Small intestine (tissue), 7 donors: ENCODE measurements at regions not wholly inside any gene's neighbourhood (a gene's known extent, or its start where the extent isn't known, plus 50 kb on each side); places are given as distances from the start of the nearest gene placed in this dataset.
A peak's percentile ranks its signal among the peaks of the same experiment; 100 is the strongest.

Source experiments
- DNase-seq, 2 donors: peaks; one replicate each; pipeline versions ENCODE4 v3.0.0 to v3.0.0-alpha.2; 2013
- FAIRE-seq: peaks from 2 replicates; lab custom pipeline; 2012; peaks lifted over from hg19 to GRCh38; lab: Jason Lieb, UNC
- H3K27ac ChIP-seq, 3 donors: one replicate each; pipeline ENCODE4 v1.5.1; 2013; ENCODE audit warnings: low read length in 2 of 3, mild to moderate bottlenecking in 2 of 3, control low read depth in 1 of 3, inconsistent platforms in 1 of 3, low read depth in 1 of 3, moderate library complexity in 1 of 3
- H3K27me3 ChIP-seq, 3 donors: one replicate each; pipeline ENCODE4 v1.6.1; 2013; ENCODE audit warnings: low read length in 3 of 3, inconsistent platforms in 1 of 3; ENCODE audit not compliant: control insufficient read depth in 3 of 3, insufficient read depth in 3 of 3
- H3K36me3 ChIP-seq, 3 donors: one replicate each; pipeline ENCODE4 v1.6.1; 2013; ENCODE audit warnings: low read length in 3 of 3, inconsistent platforms in 1 of 3, low read depth in 1 of 3, mild to moderate bottlenecking in 1 of 3, moderate library complexity in 1 of 3; ENCODE audit not compliant: control insufficient read depth in 3 of 3, insufficient read depth in 2 of 3
- H3K4me1 ChIP-seq, 3 donors: one replicate each; pipeline ENCODE4 v1.6.1; 2013; ENCODE audit warnings: low read length in 2 of 3, inconsistent platforms in 1 of 3, low read depth in 1 of 3, mild to moderate bottlenecking in 1 of 3, moderate library complexity in 1 of 3; ENCODE audit not compliant: control insufficient read depth in 3 of 3, insufficient read depth in 2 of 3
- H3K4me3 ChIP-seq, 3 donors: one replicate each; pipeline ENCODE4 v1.5.1; 2013; ENCODE audit warnings: low read length in 3 of 3, control low read depth in 1 of 3, inconsistent platforms in 1 of 3, low read depth in 1 of 3, mild to moderate bottlenecking in 1 of 3, moderate library complexity in 1 of 3
- H3K9me3 ChIP-seq, 2 donors: one replicate each; pipeline ENCODE4 v1.6.1; 2013; ENCODE audit warnings: low read depth in 1 of 2, low read length in 1 of 2; ENCODE audit not compliant: control insufficient read depth in 2 of 2, insufficient read depth in 1 of 2
- WGBS, 3 donors: extraction: QIAGEN DNeasy Blood & Tissue Kit; methylation state at CpG; one replicate each; pipeline ENCODE4 v1.1.7; 2013; 5-methylcytosine and 5-hydroxymethylcytosine counted together
- donor health status: healthy with polysubstance abuse.
- donor health status: control.
- donor health status: control.
- donor health status: Bipolar disorder and iron deficiency.
- donor health status: healthy.

DNA sequence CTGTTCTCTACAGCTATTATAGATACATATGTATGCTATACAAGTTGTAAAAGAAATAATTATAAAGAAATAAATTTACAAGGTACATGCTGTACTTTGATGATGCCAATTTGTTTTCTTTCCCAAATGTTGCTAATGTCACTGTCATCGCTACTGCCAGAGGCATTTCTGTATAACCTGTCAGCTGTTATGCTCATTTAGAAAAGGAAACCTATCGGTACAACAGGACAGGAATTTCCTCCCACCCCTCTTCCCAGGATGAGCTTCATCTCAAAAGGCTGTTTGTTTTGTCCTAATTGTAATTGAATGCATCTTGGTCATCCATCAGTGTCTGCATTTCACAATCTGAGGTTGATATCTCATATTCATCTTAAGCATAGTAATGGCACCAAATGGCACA, 975.7 kb downstream of the TTLL7 start:
- H3K4me3 ChIP-seq: no peak overlapping the region
- FAIRE-seq (no peak), DNase-seq (no peak)
- no peak overlapping the region for H3K27ac ChIP-seq
- no peaks in the 10 kb centered on the region for H3K4me1 ChIP-seq
- H3K27me3 ChIP-seq: no peaks in the 10 kb centered on the region
- H3K36me3 ChIP-seq: no peaks in the 10 kb centered on the region
- H3K9me3 ChIP-seq: peaks cover 0 to 4% of the 10 kb centered on the region in 2 donors
- 89 to 97% (median 90%) methylated on average over 2 of the region's 2 CpGs for WGBS, 3 donors

DNA sequence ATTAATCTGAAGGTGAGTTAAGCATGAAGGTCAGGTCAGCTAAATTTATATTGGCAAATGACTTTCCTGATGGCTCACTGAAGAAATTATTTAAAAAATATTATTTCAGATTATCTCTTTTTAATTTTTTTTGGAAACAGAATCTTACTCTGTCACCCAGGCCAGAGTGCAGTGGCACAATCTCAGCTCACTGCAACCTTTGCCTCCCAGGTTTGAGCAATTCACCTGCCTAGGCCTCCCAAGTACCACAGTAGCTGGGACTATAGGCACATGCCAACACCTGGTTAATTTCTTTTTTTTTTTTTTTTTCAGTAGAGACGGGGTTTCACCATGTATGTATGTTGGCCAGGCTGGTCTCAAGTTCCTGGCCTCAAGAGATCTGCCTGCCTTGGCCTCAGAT, 976.7 kb downstream of the TTLL7 start:
- H3K4me3 ChIP-seq: no peak overlapping the region
- no peak overlapping the region for H3K27ac ChIP-seq
- no peak for FAIRE-seq
- no peaks in the 10 kb centered on the region for H3K36me3 ChIP-seq
- DNase-seq: peak in 1 of 2 donors; percentile 2
- no peaks in the 10 kb centered on the region for H3K4me1 ChIP-seq
- 29 to 83% (median 41%) methylated on average over 1 of the region's 1 CpG for WGBS, 3 donors
- H3K9me3 ChIP-seq: peaks cover 0 to 4% of the 10 kb centered on the region in 2 donors
- H3K27me3 ChIP-seq: no peaks in the 10 kb centered on the region

DNA sequence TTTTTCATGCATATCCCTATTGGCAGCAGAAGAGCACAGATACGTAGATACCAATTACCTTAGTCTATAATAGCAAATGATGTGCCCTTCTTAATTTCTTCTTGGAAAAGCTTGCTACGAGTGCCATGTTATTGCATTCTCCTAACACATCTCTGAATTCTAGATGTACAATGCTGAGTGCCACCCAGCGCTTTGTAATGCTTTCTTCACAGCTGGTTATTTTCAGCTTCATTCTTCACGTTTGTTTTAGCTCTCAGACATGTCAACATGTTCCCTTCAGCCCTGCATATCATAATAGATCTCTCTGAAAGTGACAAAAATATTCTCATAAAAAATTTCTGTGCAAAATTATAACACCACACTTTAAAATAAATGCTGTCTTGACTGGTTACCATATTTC, 981.2 kb downstream of the TTLL7 start:
- Histone ChIP-seq H3K4me3 (no peak overlapping the region), H3K4me1 (no peaks in the 10 kb centered on the region), H3K9me3 (peaks cover 0 to 4% of the 10 kb centered on the region in 2 donors), H3K27me3 (no peaks in the 10 kb centered on the region), H3K36me3 (no peaks in the 10 kb centered on the region), H3K27ac (no peak overlapping the region)
- 64 to 78% (median 64%) methylated on average over 4 of the region's 4 CpGs for WGBS, 3 donors
- FAIRE-seq (no peak), DNase-seq (no peak)

DNA sequence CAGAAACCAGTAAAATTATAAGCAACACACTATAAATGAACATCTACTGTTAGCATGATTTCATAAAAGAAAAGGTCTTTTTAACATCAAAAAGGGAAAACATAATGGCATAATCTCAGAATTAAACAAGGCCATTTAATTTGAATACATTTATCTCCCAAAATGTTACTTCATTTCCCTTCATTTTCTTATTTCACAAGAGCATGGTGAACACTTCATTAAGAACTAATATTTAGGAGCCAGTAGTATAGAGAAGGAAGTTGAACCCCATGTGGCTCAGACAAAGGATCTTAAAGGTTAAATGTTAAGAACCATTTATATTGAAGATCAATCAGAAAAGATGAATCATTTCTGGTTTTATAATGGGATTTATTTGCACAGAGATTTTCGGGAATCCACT, 981.7 kb downstream of the TTLL7 start:
- Histone ChIP-seq H3K27ac (no peak overlapping the region), H3K9me3 (peaks cover 0 to 4% of the 10 kb centered on the region in 2 donors), H3K4me3 (no peak overlapping the region), H3K27me3 (no peaks in the 10 kb centered on the region), H3K4me1 (no peaks in the 10 kb centered on the region), H3K36me3 (no peaks in the 10 kb centered on the region)
- 32 to 73% (median 33%) methylated on average over 1 of the region's 1 CpG for WGBS, 3 donors
- FAIRE-seq (no peak), DNase-seq (no peak)

DNA sequence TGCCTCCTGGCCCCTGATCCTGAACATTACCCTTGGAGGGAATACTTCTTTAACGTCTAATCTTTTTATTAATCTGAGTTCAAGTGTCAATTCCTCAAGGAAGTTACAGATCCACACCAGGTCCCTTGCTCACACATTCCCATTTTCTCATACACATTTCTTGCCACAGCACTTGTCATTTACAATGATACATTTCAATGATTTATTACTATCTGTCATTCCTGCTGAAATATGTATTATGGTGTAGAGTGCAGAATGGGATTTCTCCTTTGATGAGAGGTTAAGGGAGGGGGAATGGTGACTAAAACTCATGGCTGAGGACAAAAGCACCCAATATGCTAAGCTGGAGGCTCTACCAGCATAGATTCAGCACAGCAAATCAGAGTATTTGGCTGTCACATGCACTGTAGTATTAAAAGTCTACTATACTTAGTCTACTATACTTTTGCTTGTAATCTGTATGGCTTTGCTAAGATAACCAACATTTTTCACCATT, 982.5 kb downstream of the TTLL7 start:
- WGBS, 3 donors: 49 to 80% (median 77%) methylated on average over 1 of the region's 1 CpG

DNA sequence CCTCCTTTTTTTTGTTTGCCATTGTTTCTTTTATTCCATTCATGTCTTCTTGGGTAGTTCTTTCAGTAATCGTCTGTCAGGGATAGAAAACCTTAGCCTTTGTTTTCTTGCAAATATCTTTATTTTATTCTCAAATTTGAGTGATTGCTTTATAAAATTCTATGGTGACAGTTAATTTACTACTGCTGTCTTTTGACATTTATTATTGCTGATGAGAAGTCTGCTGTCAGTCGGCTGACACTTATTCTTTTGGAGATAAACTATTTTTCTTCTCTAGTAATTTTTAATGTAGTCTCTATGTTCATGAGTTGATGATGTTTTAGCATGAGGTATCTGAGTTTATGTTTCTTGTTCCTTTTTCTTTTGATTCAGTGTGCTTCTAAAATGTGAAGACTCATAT, 983.8 kb downstream of the TTLL7 start:
- H3K4me3 ChIP-seq: no peak overlapping the region
- DNase-seq (no peak), FAIRE-seq (no peak)
- no peaks in the 10 kb centered on the region for H3K36me3 ChIP-seq
- no peaks in the 10 kb centered on the region for H3K4me1 ChIP-seq
- no peaks in the 10 kb centered on the region for H3K27me3 ChIP-seq
- H3K9me3 ChIP-seq: no peaks in the 10 kb centered on the region
- H3K27ac ChIP-seq: no peak overlapping the region
- WGBS, 3 donors: 78 to 91% (median 82%) methylated on average over 2 of the region's 2 CpGs

More for the DNA sequence above, 982.5 kb downstream of the TTLL7 start:
- Histone ChIP-seq H3K36me3 (no peaks in the 10 kb centered on the region), H3K9me3 (peaks cover 0 to 4% of the 10 kb centered on the region in 2 donors), H3K27ac (no peak overlapping the region), H3K27me3 (no peaks in the 10 kb centered on the region), H3K4me1 (no peaks in the 10 kb centered on the region), H3K4me3 (no peak overlapping the region)
- FAIRE-seq: no peak
- DNase-seq: no peak

DNA sequence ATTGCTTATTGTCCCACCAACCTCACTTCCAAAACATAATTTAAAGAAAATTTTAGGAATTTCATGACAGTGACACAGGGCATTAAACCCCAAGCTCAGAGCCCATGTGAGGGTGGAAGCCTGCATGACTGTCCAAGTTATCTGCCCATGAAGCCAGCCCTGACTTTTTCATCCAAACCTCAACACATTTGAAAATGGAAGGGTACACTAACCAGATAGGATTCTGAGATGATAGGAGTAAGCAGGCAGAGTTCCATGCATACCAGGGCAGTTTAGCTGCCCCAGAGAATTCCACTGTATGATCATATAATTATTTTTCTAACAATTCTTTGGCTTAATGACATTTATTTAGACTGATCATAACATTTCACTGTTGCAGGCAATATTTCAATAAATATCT, 986.0 kb downstream of the TTLL7 start:
- Histone ChIP-seq H3K9me3 (no peaks in the 10 kb centered on the region), H3K27me3 (no peaks in the 10 kb centered on the region), H3K4me1 (no peaks in the 10 kb centered on the region), H3K27ac (no peak overlapping the region), H3K36me3 (no peaks in the 10 kb centered on the region), H3K4me3 (no peak overlapping the region)
- FAIRE-seq (no peak), DNase-seq (no peak)

DNA sequence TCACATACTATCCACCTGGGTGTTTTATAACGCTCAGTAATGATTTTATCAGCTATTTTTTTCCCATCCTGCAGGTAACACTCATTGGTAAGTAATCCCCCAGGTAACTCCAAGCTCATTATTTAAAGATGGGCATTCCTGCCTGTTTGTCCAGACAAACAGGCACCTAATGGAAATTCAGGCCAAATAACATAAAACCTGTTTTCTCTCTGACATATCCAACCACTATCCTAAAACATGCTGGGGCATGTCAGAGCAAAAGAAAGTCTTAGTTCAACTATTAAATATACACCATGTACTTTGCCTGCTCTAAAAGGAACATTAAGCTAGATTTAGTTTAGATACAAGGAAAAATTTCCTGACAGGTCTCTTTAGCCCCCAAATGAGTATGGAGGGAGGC, 987.7 kb downstream of the TTLL7 start:
- no peak for FAIRE-seq
- Histone ChIP-seq H3K9me3 (no peaks in the 10 kb centered on the region), H3K36me3 (no peaks in the 10 kb centered on the region), H3K4me3 (no peak overlapping the region), H3K27me3 (no peaks in the 10 kb centered on the region), H3K4me1 (no peaks in the 10 kb centered on the region), H3K27ac (no peak overlapping the region)
- 17 to 65% (median 35%) methylated on average over 1 of the region's 1 CpG for whole genome bisulfite sequencing, 3 donors
- DNase-seq: no peak

DNA sequence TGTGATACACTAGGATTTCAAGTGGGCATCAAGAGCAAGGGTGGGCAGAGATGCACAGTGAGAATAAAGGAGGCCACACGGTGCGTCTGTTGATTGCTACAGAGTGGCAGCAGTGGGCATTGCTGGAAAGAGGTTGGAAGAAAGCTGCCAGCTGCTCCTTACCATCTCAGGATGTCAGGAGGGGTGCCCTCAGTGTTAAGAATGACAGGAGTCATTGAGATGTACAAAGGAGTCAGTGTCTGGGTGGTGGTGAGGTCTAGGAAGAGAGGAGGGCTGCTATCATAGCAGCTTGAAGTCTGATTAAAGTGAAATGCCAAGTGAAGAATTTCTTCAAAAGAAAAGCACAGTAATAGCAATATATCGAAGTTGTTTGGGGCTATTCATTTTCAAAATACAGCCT, 992.7 kb downstream of the TTLL7 start:
- Histone ChIP-seq H3K4me3 (no peak overlapping the region), H3K27me3 (no peaks in the 10 kb centered on the region), H3K4me1 (no peaks in the 10 kb centered on the region), H3K36me3 (no peaks in the 10 kb centered on the region), H3K27ac (no peak overlapping the region), H3K9me3 (no peaks in the 10 kb centered on the region)
- 86 to 90% (median 87%) methylated on average over 3 of the region's 3 CpGs for WGBS, 3 donors
- FAIRE-seq (no peak), DNase-seq (no peak)
